Ammon's horn (tissue), 1 donor: ENCODE measurements at regions not wholly inside any gene's neighbourhood (a gene's known extent, or its start where the extent isn't known, plus 50 kb on each side); places are given as distances from the start of the nearest gene placed in this dataset.

ENCODE experiments used
- DNase-seq: peaks from one replicate; pipeline ENCODE4 v3.0.0-alpha.2; 2016; ENCODE audit warnings: low spot score

DNA sequence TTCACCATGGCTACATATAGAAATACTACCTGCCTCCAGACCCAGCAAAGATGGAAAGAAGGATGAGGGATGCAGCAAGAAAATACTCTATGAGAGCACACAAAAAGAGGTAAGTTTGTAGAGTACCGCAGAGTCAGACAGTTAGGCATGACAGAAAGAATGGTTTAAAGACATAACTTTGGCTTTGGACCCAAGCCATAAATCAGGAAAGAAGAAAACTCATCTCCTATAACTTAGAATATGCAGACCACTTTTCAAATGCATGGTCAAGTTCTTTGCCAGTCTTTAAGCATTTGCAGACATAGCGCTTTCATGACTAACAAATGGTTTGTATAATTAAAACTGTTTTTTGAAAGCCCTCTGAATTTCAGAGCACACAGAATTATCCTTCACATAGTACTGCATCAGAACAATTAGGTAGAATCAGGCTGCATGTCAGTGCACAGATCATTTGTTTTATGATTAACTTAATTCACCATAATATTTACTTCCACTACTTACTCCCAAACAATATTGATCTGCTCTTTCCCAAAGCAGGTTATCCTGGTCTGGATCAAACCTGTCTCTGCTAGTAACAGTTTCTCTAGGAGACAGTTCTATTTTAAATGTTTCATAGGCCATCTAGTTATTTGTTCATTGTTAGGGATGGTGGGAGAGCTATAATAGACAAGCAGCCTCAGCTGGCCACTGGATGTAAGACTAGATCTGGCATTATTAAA is 280.7 kb upstream of the NR5A2 start:
- DNase-seq, result no peak

DNA sequence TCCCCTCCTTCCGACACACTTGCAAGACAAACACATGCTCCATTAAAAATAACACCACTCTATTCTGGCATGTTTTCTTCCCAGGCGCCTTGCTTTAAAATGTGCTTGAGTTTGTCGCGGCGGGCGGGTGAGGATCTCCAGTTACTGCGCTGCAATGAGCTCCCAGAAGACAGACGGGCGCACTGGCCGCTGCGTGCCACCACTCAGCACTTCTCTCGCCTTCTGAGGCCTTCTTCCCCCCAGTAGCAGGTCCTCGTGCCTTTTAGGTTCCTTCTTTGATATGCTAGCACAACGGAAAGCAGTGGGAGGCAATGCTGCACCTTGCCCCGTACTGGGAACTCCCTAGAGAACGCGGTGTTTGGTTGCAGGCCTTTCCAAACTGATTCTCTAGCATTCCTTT is 279.5 kb upstream of the NR5A2 start:
- no peak for DNase-seq

DNA sequence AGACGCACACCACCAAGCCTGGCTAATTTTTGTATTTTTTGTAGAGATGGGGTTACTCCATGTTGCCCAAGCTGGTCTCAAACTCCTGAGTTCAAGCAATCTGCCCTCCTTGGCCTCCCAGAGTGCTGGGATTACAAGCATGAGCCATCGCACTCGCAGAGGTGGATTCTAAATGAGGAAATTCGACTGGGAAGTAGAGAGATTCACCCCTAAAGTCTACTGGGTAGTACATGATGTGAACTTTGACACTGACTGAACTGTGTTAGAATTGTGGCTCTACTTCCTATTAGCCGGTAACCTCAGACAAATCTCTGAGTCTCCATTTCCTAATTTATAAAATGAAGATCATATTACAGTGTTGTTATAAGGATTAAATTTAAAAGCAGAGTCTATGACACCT is 276.0 kb upstream of the NR5A2 start:
- no peak for DNase-seq

DNA sequence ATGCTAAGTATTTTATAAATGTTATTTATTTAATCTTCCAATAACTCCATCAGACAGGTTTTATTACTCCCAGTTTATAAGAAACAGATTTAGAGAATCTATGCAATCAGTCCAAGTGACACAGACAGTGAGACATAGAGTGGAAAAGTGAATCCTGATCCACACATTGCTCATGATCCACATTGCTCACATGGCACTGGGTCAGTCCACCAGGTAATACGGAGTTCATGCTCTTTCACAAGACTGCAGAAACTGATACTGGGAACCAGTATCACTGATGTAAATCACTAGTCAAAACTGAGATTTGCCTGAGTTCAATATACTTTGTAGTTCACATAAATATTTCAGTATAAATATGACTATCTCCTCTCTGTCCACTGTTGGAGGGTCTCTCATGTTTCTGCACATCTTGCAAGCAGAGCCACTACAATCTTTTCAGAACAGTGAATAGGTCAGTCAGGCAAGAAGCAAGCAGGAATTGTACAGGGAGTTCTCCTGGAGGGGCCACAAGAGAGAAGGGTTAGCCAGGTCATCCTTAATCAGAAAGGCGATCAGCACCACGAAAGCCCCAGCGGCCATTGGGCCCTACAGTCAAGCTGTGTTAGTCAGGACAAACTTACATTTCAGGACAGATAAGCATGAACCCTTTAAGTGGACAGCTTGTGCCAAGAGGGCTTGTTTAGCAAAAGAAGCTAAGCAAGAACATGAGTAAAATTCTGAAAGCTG is 275.4 kb upstream of the NR5A2 start:
- no peak for DNase-seq

DNA sequence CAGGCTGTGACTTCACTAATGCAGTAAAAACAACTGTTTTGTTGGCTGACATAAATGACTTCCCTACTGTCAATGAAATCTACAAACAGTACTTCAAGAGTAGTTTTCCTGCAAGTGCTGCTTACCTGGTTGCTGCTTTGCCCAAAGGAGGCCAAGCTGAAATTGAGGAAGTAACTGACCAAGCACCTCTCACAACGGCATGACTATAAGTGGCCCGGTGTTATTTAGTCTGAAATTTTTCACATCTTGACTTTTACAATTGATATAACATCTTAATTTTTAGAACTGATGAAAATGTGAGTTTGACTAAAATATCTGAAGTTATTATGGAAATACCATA is 274.9 kb upstream of the NR5A2 start:
- DNase-seq, result no peak

DNA sequence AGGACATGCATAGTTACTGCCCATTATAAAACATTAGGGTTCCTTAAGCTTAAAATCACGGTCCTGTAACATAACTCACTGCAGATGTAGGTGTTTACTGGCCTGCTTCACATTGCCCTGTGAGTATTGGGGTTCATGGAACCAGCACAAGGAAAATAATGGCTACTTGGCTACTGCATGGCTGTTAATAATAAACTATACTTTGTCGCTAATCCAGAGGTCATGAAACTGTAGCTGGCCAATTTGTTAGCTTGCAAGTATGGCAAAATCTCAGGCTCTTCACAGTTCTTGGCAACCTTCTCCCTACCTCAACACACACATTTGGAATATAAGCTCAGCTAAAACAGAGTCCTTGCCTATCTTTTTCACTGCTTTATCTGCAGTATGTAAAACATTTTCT is 274.0 kb upstream of the NR5A2 start:
- no peak for DNase-seq

DNA sequence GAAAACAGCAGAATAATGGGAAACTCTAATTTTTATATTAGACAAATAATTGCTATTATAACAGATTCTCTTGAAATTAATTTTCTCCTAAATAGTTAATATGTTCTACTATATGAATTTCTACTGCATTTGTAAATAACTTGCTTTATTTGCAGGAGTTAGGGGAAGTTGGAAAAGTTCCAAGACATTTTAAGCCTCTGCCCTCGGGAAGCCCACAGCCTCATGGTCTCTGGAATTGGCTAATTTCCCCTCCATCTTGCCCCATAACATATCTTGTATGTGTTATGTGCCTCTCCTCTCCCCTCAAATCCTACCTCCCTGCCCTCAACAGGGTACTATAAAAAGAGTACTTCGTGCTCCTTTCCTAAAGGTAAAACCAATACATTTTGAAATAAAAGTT is 271.4 kb upstream of the NR5A2 start:
- DNase-seq, result no peak

DNA sequence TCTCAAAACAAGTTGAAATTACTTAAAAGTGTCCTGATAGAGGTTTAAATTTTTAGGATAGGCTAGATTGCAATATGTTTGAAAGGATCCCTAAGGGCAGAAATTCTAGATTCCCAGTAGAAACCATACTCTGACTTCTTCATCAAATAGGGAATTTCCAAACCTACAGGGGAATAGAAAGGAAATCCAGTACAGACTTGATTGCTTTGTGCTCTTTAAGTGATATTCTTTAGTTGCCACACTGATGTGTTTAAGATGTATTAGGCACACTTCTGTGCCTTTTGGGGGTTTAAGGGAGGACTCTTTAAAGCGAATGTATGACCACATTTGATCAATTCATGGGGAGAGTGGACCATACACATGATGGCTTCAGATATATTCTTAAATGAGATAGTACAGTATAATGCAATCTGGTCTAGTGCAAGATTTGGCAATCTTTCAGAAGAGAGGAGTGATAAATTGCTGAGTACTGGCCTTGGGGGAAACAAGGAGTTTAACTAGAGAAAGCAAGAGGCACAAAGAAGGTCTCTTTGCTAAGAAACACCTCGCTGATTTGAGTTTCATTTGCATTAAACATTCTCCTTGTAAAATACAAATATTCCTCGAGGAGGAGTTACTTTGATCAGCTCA is 268.8 kb upstream of the NR5A2 start:
- DNase-seq, result no peak

DNA sequence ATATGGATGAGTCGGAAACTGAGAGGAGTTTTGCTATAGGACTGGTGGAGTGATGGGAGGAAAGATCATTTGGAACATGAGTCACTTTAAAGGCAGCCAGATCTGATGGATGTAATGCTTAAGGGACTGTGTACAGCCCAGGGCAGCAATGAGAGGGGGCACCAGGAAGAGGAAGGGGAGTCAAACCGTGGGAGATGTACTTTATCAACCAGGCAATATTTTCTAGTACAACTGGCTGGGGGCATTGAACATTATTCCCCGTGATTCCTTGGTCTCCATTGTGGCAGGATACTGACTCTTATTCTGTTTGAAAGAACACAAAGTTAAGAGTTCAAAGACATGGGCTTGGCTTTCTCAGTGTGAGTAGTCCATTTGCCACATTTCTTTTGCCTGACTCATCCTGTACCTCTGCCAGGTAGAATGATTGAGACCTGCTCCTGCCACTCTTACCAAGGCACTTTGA is 268.2 kb upstream of the NR5A2 start:
- no peak for DNase-seq

DNA sequence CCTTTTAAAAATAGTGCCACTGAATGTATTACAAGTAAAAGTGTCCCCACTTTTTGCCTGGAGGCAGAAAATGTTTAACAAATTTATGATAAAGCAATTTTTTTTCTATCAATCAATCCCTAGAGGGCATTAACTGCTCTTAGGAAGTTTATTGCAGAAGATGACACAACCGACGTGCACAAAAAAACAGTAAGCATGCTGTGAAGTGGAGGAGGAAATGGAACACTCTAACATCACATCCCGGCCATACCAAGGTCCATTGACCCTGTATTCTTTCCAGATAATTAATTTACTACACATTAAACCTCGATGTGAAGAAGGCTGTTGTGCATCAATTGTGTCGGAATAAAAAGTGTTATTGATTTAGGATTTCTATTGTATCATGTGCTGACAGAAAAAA is 264.9 kb upstream of the NR5A2 start:
- no peak for DNase-seq

DNA sequence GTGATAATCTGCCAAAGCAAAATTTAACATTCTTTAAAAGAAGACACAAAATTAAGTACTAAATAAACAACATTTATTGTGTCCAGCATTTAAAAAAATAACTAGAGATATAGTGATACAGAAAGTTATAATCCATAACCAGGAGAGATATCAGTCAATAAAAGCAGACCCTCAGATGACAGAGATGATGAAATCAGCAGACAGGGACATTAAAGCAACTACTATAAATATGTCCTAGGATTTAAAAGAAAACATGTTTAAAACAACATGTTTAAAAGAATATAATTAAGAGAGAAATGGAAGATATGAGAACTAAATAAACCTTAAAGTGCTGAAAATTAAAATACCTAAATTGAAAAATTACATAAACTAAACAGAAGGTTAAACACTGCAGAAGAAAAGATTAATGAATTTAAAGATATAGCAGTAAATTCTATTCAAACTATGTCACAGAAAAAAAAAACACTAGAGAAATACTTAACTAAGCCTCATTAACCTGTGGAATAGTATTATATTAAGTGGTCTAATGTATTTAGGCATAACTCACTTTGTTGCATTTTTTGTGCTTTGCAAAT is 261.2 kb upstream of the NR5A2 start:
- no peak for DNase-seq

DNA sequence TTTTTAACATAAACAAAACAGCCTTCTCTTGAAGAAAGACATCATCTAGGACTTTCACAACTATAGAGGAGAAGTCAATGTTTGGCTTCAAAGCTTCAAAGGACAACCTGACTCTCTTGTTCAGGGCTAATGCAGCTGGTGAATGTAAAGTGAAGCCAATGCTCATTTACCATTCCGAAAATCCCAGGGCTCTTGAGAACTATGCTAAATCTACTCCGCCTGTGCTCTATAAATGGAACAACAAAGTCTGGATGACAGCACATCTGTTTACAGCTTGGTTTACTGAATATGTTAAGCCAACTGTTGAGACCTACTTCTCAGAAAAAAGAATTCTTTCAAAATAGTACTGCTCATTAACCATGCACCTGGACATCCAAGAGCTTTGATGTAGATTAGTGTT is 259.8 kb upstream of the NR5A2 start:
- DNase-seq, result no peak

DNA sequence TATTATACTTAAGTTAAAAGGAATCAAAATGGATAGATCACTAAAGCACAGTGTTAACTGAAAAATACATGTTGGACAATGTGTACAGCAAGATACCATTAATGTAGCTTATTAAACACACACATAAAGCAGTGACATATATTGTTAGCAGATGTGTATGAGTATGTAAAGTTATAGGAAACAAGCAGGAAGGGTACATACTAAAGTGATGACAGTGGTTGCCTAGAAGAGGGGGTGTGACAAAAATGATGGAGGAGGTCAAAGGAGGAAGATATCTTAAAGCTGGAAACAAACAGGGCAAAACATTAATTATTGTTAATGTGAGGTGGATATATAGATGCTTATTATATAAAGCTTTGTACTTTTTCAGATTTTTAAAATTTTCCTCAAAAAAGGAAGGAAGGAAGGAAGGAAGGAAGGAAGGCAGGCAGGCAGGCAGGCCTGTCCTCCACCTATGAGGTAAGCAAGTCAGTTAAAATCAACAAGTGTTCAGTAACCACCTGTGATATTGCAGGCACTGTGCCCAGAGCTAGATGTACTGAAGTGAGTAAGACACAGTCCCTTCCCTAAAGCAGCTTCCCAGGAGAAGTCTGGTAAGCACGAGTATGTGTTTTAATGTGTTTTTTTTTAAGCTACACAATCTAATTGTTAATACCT is 252.9 kb upstream of the NR5A2 start:
- no peak for DNase-seq

DNA sequence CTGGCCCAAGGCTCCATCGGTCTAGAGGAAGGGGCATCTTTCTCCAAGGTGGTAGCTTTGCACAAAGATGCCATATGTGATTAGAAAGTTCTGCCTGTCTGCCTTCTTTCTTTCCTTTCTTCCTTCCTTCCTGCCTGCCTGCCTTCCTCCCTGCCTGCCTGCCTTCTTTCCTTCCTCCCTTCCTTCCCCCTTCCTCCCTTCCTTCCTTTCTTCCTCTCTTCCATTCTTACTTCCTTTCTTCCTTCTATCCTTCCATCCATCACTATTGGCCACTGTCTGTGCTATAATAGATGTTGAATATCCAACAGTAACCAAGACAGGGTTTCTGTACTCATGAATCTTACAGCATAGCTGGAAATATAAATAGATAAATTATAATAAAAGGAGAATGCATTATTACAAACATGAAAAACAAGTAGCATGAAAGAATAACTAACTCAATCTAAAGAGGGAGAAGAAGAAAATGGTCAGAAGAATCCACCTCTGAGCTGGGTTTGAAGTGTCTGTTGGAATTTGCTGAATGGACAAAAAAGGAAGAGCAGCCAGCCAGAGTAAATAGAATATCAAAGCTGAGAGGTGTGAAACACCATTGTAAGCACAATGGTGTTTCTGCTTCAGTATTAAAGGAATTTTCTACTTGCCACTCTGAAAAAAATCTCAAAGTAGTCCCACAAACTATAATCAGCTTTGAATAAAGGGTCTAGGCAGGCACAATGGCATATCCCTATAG is 250.6 kb upstream of the NR5A2 start:
- no peak for DNase-seq

DNA sequence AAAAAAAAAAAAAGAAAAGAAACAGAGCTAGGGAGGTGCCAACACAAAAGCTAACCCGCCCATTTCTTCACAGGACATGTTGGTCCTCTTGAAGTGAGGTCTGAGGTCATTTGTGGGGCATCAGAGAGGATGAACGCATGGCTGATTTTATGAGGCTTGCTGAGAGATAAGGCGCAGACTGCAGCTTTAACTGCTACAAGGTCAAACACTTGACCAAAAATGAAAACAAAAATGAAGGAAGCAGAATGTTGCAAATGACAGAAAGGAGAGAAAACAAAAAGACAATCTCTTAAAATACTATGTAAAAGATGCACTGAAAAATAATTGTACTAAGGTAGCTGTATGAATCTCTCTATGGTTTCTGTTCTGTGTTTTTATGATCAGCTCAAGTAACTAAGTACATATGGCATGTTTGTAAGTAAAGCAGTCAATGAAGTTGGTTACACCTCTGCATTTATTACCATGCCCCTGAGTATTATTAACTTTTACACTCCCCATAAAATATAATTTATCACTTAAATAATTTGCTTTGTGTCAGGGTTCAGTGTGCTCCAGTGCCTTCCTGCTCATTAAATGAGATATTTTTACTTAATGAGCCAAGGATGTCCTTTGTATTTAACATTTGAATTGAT is 249.1 kb upstream of the NR5A2 start:
- no peak for DNase-seq

DNA sequence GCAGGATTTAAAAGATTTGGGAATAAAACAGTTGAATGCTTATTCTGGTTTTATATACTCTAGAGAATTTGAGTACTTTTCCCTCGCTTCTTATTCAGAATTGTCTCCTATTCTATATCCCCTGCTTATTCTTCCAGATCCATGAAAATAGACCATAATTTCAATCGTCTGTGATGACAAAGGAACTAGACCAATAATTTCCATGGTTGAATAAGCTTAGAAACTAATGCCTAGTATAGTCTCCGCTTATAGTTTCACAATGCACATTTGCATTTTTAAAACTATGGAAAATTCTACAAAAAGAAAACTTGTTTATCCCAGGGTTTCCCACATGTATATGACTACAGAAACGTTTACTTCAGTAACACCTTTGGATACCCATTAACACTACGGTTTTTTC is 247.4 kb upstream of the NR5A2 start:
- DNase-seq, result no peak

DNA sequence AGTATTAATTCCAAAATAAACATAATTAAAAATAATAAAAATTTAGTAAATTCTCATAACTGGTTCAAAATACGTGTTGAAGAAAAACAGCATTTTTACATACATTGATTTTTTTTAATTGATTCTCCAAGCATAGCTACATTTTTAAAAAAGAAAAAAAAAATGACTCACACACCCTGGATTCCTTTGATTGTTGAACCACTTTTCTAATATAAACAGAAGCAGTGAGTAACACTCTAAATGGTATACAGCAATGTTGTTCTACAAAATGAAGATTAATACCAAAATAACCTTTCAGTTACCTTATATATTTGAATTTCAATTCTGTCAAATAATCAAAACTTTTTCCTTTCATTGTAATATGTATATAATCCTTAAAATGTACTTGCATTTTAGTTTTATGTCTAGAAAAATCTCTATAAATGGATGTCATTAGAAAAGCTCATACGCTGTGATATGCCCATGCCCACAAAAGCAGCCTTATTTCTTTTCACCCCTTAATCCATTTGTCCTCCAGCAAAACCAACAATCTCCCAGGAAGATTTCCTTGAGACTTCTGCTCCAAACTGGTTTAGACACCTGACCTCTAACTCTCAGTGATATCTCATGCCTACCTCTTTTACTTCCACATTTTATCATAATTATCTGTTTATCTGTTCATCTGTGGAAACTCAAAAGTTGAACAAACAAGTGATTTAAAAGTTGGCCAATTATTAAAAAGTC is 246.4 kb upstream of the NR5A2 start:
- DNase-seq, result no peak

DNA sequence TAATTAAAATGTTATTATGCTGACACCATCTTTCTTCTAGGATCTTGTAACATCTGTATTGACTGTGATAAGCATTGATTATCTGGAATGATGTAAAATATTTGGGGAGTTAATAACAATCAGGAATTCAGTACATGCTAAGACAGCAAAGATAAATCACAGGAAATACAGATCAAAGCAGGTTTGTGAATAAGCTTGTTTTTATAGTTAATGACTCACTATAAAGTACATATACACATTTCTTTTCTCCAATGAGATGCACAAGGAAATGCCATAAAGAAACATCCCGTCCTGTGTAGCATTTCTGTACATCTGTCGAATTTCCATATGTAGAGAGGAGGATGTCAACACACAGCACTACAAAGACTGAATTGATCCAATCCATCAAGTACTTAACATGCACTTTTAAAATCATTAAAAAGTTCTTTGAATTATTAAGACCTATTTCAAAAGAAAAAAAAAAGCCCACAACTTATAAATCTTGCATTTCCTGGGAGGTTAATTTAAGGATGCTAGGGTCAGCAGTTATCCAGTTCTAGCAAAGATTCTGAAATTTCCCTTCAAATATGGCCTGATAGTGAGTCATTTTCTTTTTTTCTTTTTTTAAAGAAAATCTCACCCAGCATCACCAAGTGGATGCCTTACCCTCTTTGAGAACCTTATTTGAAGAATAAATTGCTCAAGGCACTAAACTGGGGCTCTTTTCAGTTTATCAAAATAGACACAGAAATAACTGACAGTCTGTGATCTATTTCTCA is 243.2 kb upstream of the NR5A2 start:
- no peak for DNase-seq

DNA sequence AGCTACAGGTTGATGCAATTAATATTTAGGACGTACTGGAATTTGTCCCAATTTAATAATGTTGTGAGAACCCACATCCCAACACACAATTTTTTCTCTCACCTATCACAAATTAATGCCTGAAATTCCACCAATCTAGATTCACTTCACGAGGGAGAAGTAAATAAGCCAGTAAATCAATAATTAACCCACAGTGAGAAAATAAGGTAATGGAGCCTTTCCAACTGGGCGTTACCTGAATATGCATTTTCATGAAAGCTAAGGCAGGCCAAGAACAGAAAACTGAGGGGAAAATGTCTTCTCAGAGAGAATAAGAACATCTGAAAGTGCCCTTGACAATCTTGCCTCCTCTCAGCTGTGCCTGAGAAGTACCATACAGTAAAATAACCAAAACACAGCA is 240.8 kb upstream of the NR5A2 start:
- no peak for DNase-seq

DNA sequence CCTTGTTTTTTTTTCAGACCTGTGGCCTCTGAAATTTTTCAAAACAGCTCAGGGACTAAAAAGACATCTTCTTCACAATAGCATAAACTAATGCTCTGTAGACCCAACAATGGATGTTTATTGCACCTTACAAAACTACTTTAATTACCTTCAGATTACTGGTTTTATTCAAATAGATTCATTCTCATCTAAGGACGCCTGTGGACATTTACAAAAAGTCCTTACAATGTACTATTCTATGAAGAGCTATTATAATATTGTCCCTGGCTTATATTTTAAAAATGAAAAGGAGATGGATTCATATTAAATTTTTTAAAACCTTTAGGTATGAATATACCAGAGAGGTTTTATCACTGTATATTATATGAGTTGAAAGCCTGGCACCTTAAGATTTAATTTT is 238.4 kb upstream of the NR5A2 start:
- DNase-seq, result no peak
